BLaER1 (cell line): ENCODE measurements at regions not wholly inside any gene's neighbourhood (a gene's known extent, or its start where the extent isn't known, plus 50 kb on each side); places are given as distances from the start of the nearest gene placed in this dataset.
"Not testable (repeated sequence)": the region's sequence is repeated elsewhere in the genome, so short reads cannot be mapped to it uniquely, and the experiment has no call there.

Source experiments
- H3K27ac ChIP-seq: shearing (Covaris generic); formaldehyde crosslinking; 2 replicates; pipeline ENCODE4 v1.8.1; 2022
- H3K27me3 ChIP-seq: shearing (Covaris generic); formaldehyde crosslinking; 2 replicates; pipeline ENCODE4 v1.8.1; 2022
- H3K36me3 ChIP-seq: shearing (Covaris generic); formaldehyde crosslinking; 2 replicates; pipeline ENCODE4 v1.8.1; 2022
- H3K4me1 ChIP-seq: shearing (Covaris generic); formaldehyde crosslinking; 2 replicates; pipeline ENCODE4 v1.8.1; 2022
- H3K4me2 ChIP-seq: shearing (Covaris generic); formaldehyde crosslinking; 2 replicates; pipeline ENCODE4 v1.8.1; 2022
- H3K4me3 ChIP-seq: shearing (Covaris generic); formaldehyde crosslinking; 2 replicates; pipeline ENCODE4 v1.8.1; 2022
- H3K9ac ChIP-seq: shearing (Covaris generic); formaldehyde crosslinking; 2 replicates; pipeline ENCODE4 v1.8.1; 2022
- H3K9me3 ChIP-seq: shearing (Covaris generic); formaldehyde crosslinking; 2 replicates; pipeline ENCODE4 v1.8.1; 2022
- H4K20me1 ChIP-seq: shearing (Covaris generic); formaldehyde crosslinking; 2 replicates; pipeline ENCODE4 v1.8.1; 2022
- Cebpa-rat ChIP-seq: shearing (Covaris generic); IDR thresholded peaks from 2 replicates; pipeline ENCODE4 v1.8.1; 2022

DNA sequence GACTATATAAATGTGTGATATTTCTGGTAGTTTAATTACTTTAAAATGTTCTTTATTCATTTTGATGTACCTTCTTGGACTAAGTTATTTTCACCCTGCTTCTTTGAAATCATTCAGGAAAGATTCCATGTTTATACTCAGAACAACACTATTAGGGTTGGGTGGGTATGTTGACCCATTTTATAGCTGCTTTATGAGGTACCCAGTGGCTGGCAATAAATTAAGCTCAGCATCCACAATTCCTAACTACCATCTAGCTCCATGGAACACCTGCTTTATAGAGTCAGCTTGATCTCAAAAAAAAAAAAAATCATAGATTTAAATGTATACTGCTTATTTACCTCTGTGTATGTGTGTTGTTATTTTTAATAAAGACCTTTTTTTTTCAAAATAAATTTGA lies 78.9 kb upstream of the ZNF91 start:
- Histone ChIP-seq H3K9me3 (peaks cover 54% of the 10 kb centered on the region), H3K4me1 (no peaks in the 10 kb centered on the region), H3K27me3 (peaks cover 17% of the 10 kb centered on the region)

DNA sequence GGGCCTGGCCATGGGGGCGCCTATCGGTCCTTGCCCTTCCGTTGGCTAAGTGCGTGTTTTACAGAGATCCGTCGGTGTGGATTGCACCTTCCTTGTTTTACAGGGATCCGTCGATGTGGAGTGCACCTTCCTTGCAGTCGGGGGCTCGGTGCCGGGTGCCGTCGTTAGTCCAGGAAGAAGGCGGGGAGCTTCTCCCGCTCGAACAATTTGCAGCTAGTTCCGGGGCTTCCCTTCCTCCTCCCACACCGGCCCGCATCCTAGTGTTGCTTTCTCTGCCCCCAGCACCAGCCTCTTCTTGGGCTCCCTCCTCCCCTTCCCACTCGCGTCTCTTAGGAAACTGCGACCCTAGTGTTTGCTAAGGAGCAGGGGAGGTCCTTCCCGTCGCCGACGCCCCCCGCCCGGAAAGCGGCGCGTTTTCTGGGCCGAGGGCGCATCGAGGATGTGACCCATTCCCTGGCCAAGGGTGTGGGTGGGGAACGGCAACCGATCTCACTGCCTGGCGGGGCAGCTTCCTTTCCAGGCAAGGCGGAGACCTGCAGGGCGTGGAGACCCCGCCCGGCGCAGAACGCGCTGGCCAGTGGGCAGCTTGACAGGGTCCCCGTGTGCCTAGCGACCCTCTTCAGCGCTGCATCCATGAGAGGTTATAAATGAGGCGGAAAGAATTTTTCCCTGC lies 75.7 kb upstream of the ZNF91 start:
- H3K9ac ChIP-seq, result no peak overlapping the region
- H3K27me3 ChIP-seq, result peaks cover 49% of the 10 kb centered on the region
- H4K20me1 ChIP-seq, result no peaks in the 10 kb centered on the region
- H3K27ac ChIP-seq, result no peak overlapping the region
- no peak overlapping the region for H3K4me3 ChIP-seq
- H3K9me3 ChIP-seq, result peaks cover 74% of the 10 kb centered on the region
- TF ChIP-seq Cebpa-rat, result no peak
- no peak overlapping the region for H3K4me2 ChIP-seq
- no peaks in the 10 kb centered on the region for H3K36me3 ChIP-seq
- H3K4me1 ChIP-seq, result no peaks in the 10 kb centered on the region

More for the DNA sequence above, 78.9 kb upstream of the ZNF91 start:
- Histone ChIP-seq H4K20me1 (no peaks in the 10 kb centered on the region), H3K4me2 (no peak overlapping the region), H3K4me3 (no peak overlapping the region), H3K9ac (no peak overlapping the region), H3K27ac (no peak overlapping the region), H3K36me3 (no peaks in the 10 kb centered on the region)
- TF ChIP-seq Cebpa-rat, result no peak

GRCh38 chr19:23464349-23464748 lies 69.1 kb upstream of the ZNF91 start:
- H3K27me3 ChIP-seq, result peaks cover 42% of the 10 kb centered on the region
- not testable (repeated sequence) for H3K4me2 ChIP-seq, H3K4me1 ChIP-seq, H3K9ac ChIP-seq, H3K36me3 ChIP-seq, H3K27ac ChIP-seq, H4K20me1 ChIP-seq, H3K4me3 ChIP-seq
- peaks cover 37% of the 10 kb centered on the region for H3K9me3 ChIP-seq

DNA sequence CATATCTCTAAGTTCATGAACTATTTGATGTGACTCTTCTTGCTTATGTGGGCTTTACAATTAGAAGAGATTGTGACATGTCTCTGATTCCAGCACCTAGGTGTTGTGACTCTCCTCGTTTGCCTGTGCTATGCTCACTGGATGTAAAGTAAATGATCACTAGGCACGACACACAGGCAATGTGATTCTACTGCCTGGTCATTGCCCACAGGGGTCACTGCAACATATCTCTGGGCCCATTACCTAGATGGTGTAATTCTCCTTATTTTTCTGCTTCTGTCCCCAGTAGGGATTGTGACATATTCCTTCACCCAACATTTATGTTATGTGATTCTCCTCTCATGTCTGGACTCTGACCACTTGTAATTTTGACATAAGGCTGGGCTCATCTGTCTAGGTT lies 65.8 kb upstream of the ZNF91 start:
- Histone ChIP-seq H3K27ac (no peak overlapping the region), H3K4me3 (no peak overlapping the region), H3K4me2 (no peak overlapping the region), H4K20me1 (no peaks in the 10 kb centered on the region), H3K9me3 (peaks cover 31% of the 10 kb centered on the region), H3K27me3 (peaks cover 9% of the 10 kb centered on the region), H3K9ac (no peak overlapping the region), H3K4me1 (no peaks in the 10 kb centered on the region), H3K36me3 (no peaks in the 10 kb centered on the region)
- no peak for TF ChIP-seq Cebpa-rat

DNA sequence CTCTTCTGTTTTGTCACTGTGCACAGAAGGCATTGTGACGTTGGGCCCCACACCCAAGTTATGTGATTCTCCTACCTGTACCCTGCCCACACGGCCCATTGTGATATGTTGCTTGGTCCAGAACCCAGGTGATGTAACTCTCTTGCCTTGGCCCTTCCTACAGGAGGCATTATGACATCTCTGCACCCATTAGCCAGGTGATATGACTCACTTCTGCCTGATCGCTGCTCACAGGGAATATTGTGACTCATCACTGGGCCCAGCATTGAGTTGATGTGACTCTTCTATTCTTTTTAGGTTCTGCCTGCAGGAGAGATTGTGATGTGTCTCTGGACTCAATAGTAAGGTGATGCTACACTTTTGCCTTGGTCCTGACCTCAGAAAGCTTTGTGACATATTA lies 65.4 kb upstream of the ZNF91 start:
- H4K20me1 ChIP-seq, result no peaks in the 10 kb centered on the region
- H3K36me3 ChIP-seq, result no peaks in the 10 kb centered on the region
- no peak overlapping the region for H3K9ac ChIP-seq
- H3K4me1 ChIP-seq, result no peaks in the 10 kb centered on the region
- peaks cover 26% of the 10 kb centered on the region for H3K9me3 ChIP-seq
- no peak overlapping the region for H3K4me2 ChIP-seq
- no peak overlapping the region for H3K27ac ChIP-seq
- H3K27me3 ChIP-seq, result peaks cover 5% of the 10 kb centered on the region
- TF ChIP-seq Cebpa-rat, result no peak
- H3K4me3 ChIP-seq, result no peak overlapping the region
